ENCODE measurements at regions not wholly inside any gene's neighbourhood (a gene's known extent, or its start where the extent isn't known, plus 50 kb on each side); places are given as distances from the start of the nearest gene placed in this dataset.

DNA sequence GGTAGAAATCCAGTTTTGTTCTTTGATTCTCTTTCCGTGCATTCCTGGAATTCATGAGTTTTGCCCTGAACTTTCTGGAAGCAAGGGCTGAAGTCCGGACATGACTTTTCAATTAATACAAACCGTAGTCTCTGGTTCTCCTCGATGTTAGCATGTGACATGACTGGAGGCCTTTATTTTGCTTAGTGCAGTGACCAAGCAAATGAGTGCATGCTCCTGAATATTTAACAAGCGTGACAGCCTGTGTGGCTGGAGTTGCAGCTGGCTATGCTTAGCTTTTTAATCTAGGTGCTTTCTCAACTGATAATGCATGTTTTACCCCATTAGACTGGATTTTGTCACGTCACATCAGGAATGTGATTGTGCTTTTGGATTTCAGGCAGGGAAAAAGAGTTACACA lies 302.1 kb downstream of the MAP2K6 start:
- Histone ChIP-seq H3K27me3 (no peaks in the 10 kb centered on the region), H3K4me1 (no peaks in the 10 kb centered on the region), H3K36me3 (no peaks in the 10 kb centered on the region), H3K9me3 (no peaks in the 10 kb centered on the region), H3K27ac (no peak overlapping the region), H3K4me3 (no peak overlapping the region)
- 58% methylated on average over 6 of the region's 6 CpGs for WGBS
- DNase-seq (ENCODE audit: low spot score in 2 of 2): no peak
- TF ChIP-seq POLR2A (IDR thresholded peaks at IDR 0.05) (no peak), POLR2AphosphoS5 (IDR thresholded peaks at IDR 0.05) (no peak), EP300 (IDR thresholded peaks at IDR 0.05) (no peak), CTCF (IDR thresholded peaks at IDR 0.05) (no peak)

DNA sequence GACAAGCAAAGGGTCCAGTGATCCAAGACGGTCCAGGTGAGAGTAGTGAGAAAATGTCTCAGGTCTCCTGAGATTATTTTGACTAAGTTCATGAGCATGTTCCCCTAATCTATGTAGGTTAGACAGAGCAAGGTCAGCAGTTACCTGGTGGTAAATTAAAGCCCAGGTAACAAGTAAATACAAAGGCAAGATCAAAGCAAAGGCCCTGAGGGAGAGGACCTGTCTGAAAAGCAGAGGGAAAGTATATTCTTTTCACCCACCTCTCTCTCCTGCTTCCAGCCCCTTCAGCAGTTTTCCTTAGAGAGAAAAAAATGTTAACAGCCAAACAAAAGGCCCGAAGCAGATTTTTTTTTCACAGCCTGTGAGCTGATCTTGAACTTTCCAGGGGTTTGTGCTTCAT lies 302.7 kb downstream of the MAP2K6 start:
- no peaks in the 10 kb centered on the region for H3K36me3 ChIP-seq
- H3K27me3 ChIP-seq: no peaks in the 10 kb centered on the region
- peak overlapping the region; percentile 31 for H3K27ac ChIP-seq
- 56% methylated on average over 2 of the region's 2 CpGs for WGBS
- no peaks in the 10 kb centered on the region for H3K4me1 ChIP-seq
- DNase-seq (ENCODE audit: low spot score in 2 of 2): no peak
- no peak overlapping the region for H3K4me3 ChIP-seq
- TF ChIP-seq POLR2A (IDR thresholded peaks at IDR 0.05): no peak
- TF ChIP-seq CTCF (IDR thresholded peaks at IDR 0.05): no peak
- TF ChIP-seq EP300 (IDR thresholded peaks at IDR 0.05): no peak
- no peak for TF ChIP-seq POLR2AphosphoS5 (IDR thresholded peaks at IDR 0.05)
- no peaks in the 10 kb centered on the region for H3K9me3 ChIP-seq

DNA sequence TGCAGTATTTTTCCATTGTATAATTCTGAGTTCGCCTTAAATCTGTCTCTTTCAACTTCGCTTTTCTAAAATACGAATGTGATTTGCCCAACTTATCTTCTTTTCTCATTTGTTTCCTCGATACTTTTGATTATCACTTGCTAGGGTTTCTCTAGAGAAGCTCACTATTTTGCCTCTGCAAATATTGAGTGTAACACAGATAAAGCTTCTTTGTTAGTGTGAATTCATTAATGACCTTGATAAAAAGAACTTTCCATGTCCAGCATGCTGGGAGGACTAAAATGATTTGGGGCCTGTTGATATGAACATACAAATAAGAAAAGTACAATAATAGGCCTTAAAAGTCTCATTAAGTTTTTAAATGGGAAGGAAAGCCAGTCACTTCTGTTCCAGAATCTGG lies 303.3 kb downstream of the MAP2K6 start:
- H3K4me1 ChIP-seq: no peaks in the 10 kb centered on the region
- TF ChIP-seq POLR2A (IDR thresholded peaks at IDR 0.05) (no peak), POLR2AphosphoS5 (IDR thresholded peaks at IDR 0.05) (no peak), EP300 (IDR thresholded peaks at IDR 0.05) (no peak), CTCF (IDR thresholded peaks at IDR 0.05) (no peak)

GRCh38 chr17:69719474-69720048 lies 305.1 kb downstream of the MAP2K6 start:
- Histone ChIP-seq H3K4me1 (no peaks in the 10 kb centered on the region), H3K9me3 (no peaks in the 10 kb centered on the region), H3K4me3 (no peak overlapping the region), H3K27ac (no peak overlapping the region), H3K36me3 (no peaks in the 10 kb centered on the region), H3K27me3 (no peaks in the 10 kb centered on the region)
- 83% methylated on average over 8 of the region's 8 CpGs for WGBS
- DNase-seq (ENCODE audit: low spot score in 2 of 2): no peak
- no peak for TF ChIP-seq EP300 (IDR thresholded peaks at IDR 0.05)
- TF ChIP-seq POLR2A (IDR thresholded peaks at IDR 0.05): no peak
- TF ChIP-seq POLR2AphosphoS5 (IDR thresholded peaks at IDR 0.05): no peak
- no peak for TF ChIP-seq CTCF (IDR thresholded peaks at IDR 0.05)

More for the DNA sequence above, 303.3 kb downstream of the MAP2K6 start:
- Histone ChIP-seq H3K27me3 (no peaks in the 10 kb centered on the region), H3K36me3 (no peaks in the 10 kb centered on the region), H3K27ac (no peak overlapping the region), H3K4me3 (no peak overlapping the region), H3K9me3 (no peaks in the 10 kb centered on the region)
- no peak for DNase-seq (ENCODE audit: low spot score in 2 of 2)
- WGBS: 87% methylated on average over 4 of the region's 4 CpGs

DNA sequence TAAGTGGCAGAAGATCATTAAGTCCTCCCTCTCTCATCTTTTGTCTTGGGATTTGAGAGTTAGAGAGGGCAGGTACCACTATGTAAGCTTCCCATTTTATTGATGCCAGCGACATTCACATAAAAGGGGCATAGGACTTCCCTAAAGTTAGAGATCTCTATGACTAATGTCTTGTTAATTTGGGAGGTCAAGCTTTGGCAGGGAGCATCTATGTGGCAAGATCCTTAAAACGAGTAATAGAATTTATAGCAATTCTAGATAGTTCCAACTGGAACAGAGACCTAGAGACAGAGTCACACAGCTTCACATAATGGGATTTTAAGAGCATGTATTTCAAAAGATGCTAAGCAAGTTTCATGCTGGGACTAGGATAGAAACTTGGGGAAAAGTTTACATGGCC lies 308.0 kb downstream of the MAP2K6 start:
- Histone ChIP-seq H3K4me3 (no peak overlapping the region), H3K4me1 (no peaks in the 10 kb centered on the region), H3K27me3 (no peaks in the 10 kb centered on the region), H3K36me3 (no peaks in the 10 kb centered on the region), H3K9me3 (no peaks in the 10 kb centered on the region), H3K27ac (no peak overlapping the region)
- 60% methylated on average over 2 of the region's 2 CpGs for WGBS
- TF ChIP-seq POLR2AphosphoS5 (IDR thresholded peaks at IDR 0.05) (no peak), POLR2A (IDR thresholded peaks at IDR 0.05) (no peak), CTCF (IDR thresholded peaks at IDR 0.05) (no peak), EP300 (IDR thresholded peaks at IDR 0.05) (no peak)
- no peak for DNase-seq (ENCODE audit: low spot score in 2 of 2)

Data from suprapubic skin (tissue), 4 donors.